ENCODE measurements at regions not wholly inside any gene's neighbourhood (a gene's known extent, or its start where the extent isn't known, plus 50 kb on each side); places are given as distances from the start of the nearest gene placed in this dataset.

DNA sequence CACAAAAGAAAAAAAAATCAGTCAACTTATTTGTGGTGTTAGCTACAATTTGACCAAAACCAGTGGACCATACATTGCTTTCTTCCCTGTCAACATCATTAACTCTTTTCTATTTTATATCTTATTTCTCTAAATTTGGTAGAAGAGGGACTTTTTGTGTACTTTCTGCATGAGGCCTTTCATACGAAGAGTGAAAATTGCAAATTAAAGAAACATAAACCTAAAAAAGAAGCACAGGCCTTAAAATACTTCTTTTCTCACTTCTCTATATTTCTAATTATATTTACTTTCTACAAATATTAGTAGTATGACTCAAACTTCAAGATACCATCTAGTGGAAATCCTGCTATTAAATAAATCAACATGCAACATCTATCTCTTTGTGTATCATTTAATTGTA lies 1073.4 kb upstream of the ZEB2 start:
- Histone ChIP-seq H3K9me3 (ENCODE audit: low read depth) (no peaks in the 10 kb centered on the region), H3K4me3 (no peak overlapping the region), H3K27me3 (no peaks in the 10 kb centered on the region), H3K27ac (no peak overlapping the region), H3K36me3 (no peaks in the 10 kb centered on the region), H3K4me1 (ENCODE audit: low read depth) (no peaks in the 10 kb centered on the region)
- no peak for TF ChIP-seq CTCF (IDR thresholded peaks at IDR 0.05; ENCODE audit: low read depth, low read length)
- no peak for DNase-seq (ENCODE audit: low read depth in 1 of 2, low spot score in 1 of 2)

DNA sequence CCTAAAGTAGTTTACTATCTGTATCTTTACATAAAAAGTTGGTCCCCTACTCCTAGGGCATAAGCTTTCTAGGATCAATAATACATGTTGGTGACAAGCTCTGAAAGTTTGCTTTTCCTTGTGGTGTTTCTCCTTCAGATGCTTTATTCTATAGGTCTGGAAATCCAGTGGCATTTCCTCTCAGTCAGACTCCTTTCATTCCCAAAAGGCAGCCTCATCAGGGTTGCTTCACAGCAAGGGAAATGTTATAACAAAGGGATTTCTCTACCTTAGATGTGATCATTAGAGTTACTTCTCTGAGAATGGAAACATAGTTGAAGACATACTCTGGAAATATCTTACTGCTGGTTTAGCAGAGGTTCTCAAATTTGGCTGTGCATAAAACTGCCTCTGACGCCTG lies 1072.4 kb upstream of the ZEB2 start:
- H3K4me1 ChIP-seq (ENCODE audit: low read depth): no peaks in the 10 kb centered on the region
- no peaks in the 10 kb centered on the region for H3K9me3 ChIP-seq (ENCODE audit: low read depth)
- DNase-seq (ENCODE audit: low read depth in 1 of 2, low spot score in 1 of 2): peak in 1 of 2 donors; percentile 21
- H3K27me3 ChIP-seq: no peaks in the 10 kb centered on the region
- H3K27ac ChIP-seq: no peak overlapping the region
- no peaks in the 10 kb centered on the region for H3K36me3 ChIP-seq
- TF ChIP-seq CTCF (IDR thresholded peaks at IDR 0.05; ENCODE audit: low read depth, low read length): no peak
- no peak overlapping the region for H3K4me3 ChIP-seq

- Histone ChIP-seq H3K36me3 (no peaks in the 10 kb centered on the region), H3K9me3 (ENCODE audit: low read depth) (no peaks in the 10 kb centered on the region), H3K4me3 (no peak overlapping the region), H3K27me3 (no peaks in the 10 kb centered on the region), H3K27ac (no peak overlapping the region), H3K4me1 (ENCODE audit: low read depth) (no peaks in the 10 kb centered on the region)
- DNase-seq (ENCODE audit: low read depth in 1 of 2, low spot score in 1 of 2): no peak
- TF ChIP-seq CTCF (IDR thresholded peaks at IDR 0.05; ENCODE audit: low read depth, low read length): no peak
Measured at GRCh38 chr2:145591109-145591809, 1071.3 kb upstream of the ZEB2 start.

DNA sequence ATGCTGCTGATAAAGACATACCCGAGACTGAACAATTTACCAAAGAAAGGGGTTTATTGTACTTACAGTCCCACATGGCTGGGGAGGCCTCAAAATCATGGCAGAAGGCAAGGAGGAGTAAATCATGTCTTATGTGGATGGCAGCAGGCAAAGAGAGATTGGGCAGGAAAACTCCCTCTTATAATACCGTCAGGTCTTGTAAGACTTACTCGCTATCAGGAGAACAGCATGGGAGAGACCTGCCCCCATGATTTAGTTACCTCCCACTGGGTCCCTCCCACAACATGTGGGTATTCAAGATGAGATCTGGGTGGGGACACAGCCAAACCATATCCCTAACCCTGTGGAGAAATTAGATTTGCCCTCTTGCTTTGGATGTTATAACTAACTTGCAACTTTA lies 1068.0 kb upstream of the ZEB2 start:
- H3K27me3 ChIP-seq: no peaks in the 10 kb centered on the region
- TF ChIP-seq CTCF (IDR thresholded peaks at IDR 0.05; ENCODE audit: low read depth, low read length): no peak
- no peak for DNase-seq (ENCODE audit: low read depth in 1 of 2, low spot score in 1 of 2)

DNA sequence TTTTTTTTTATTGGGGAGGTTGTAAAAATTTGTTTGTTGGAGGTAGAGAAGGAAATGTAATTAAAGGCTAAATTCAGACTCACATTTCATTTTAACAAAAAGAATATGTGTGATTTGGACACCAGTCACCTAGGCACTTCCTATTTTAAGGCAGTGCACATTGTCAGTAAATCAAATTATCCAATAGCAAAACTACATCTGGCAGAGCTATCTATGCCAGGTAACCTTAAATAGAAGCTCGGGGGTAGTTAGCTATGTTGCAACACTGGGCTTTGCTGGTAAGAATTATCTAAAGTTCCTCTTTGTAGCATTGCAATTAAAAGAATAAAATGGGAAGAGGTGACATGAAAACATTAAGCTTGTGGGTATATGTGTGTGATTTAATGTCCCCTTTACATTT lies 1064.4 kb upstream of the ZEB2 start:
- H3K4me3 ChIP-seq: no peak overlapping the region

More for the DNA sequence above, 1068.0 kb upstream of the ZEB2 start:
- no peak overlapping the region for H3K4me3 ChIP-seq
- no peaks in the 10 kb centered on the region for H3K36me3 ChIP-seq
- H3K27ac ChIP-seq: no peak overlapping the region
- no peaks in the 10 kb centered on the region for H3K4me1 ChIP-seq (ENCODE audit: low read depth)
- H3K9me3 ChIP-seq (ENCODE audit: low read depth): no peaks in the 10 kb centered on the region

More for the DNA sequence above, 1064.4 kb upstream of the ZEB2 start:
- Histone ChIP-seq H3K9me3 (ENCODE audit: low read depth) (no peaks in the 10 kb centered on the region), H3K36me3 (no peaks in the 10 kb centered on the region), H3K4me1 (ENCODE audit: low read depth) (no peaks in the 10 kb centered on the region), H3K27ac (no peak overlapping the region), H3K27me3 (no peaks in the 10 kb centered on the region)
- no peak for DNase-seq (ENCODE audit: low read depth in 1 of 2, low spot score in 1 of 2)
- TF ChIP-seq CTCF (IDR thresholded peaks at IDR 0.05; ENCODE audit: low read depth, low read length): no peak
